Stomach (tissue), 4 donors: ENCODE measurements at regions not wholly inside any gene's neighbourhood (a gene's known extent, or its start where the extent isn't known, plus 50 kb on each side); places are given as distances from the start of the nearest gene placed in this dataset.

Experiments
- CTCF ChIP-seq, 7 experiments: fragments of 450-650 bp in 4 of 7; fragments of 200-600 bp in 3 of 7; sonication (generic) in 3 of 7; IDR thresholded peaks; one replicate each; pipeline ENCODE4 v1.5.1; 2016 to 2019; ENCODE audit warnings: antibody characterized with exemption in 7 of 7, control low read depth in 2 of 7, mild to moderate bottlenecking in 1 of 7
- POLR2A ChIP-seq, 4 donors: fragments of 450-650 bp; IDR thresholded peaks; one replicate each; pipeline ENCODE4 v1.6.1; 2016; ENCODE audit warnings: antibody characterized with exemption in 4 of 4, control low read depth in 2 of 4, mild to moderate bottlenecking in 1 of 4, moderate library complexity in 1 of 4

GRCh38 chr21:16193496-16194094, 463.8 kb downstream of the USP25 start:
- TF ChIP-seq CTCF (IDR thresholded peaks at IDR 0.05) = no peak
- no peak for TF ChIP-seq POLR2A (IDR thresholded peaks at IDR 0.05)
